ENCODE measurements at regions not wholly inside any gene's neighbourhood (a gene's known extent, or its start where the extent isn't known, plus 50 kb on each side); places are given as distances from the start of the nearest gene placed in this dataset.

DNA sequence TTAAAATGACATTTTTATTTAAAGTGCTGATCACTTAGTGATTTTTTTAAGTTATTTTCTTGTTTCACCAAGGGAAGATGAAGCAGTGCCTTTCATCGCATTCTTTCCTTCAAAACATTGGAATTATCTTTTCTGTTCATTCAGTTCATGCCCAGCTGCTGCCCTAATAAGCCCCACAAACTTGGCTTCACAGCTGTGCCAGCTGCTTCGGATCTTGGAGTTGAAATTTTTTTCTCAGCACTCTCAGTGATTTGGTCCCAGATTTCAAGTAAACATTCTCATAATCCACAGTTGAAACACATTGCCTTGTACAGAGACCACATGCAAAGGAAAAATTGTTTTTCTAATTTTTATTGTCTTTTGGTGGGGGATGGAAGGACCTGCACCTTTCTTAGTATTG, 353.3 kb upstream of the LRP1B start:
- Mint-ChIP-seq H3K4me1 (ENCODE audit: unreplicated experiment) (no peaks in the 10 kb centered on the region), H3K4me3 (ENCODE audit: unreplicated experiment) (no peak overlapping the region), H3K27ac (ENCODE audit: unreplicated experiment) (no peak overlapping the region), H3K27me3 (ENCODE audit: unreplicated experiment) (no peaks in the 10 kb centered on the region), H3K9me3 (ENCODE audit: unreplicated experiment) (no peaks in the 10 kb centered on the region), H3K36me3 (ENCODE audit: low read depth, unreplicated experiment) (no peaks in the 10 kb centered on the region)
- no peak for TF ChIP-seq CTCF (IDR thresholded peaks at IDR 0.05; ENCODE audit: unreplicated experiment)
- DNase-seq (ENCODE audit: low spot score): no peak

GRCh38 chr2:142483653-142484052, 352.8 kb upstream of the LRP1B start:
- H3K9me3 Mint-ChIP-seq (ENCODE audit: unreplicated experiment): no peaks in the 10 kb centered on the region
- no peak overlapping the region for H3K27ac Mint-ChIP-seq (ENCODE audit: unreplicated experiment)
- DNase-seq (ENCODE audit: low spot score): no peak
- no peaks in the 10 kb centered on the region for H3K27me3 Mint-ChIP-seq (ENCODE audit: unreplicated experiment)
- TF ChIP-seq CTCF (IDR thresholded peaks at IDR 0.05; ENCODE audit: unreplicated experiment): no peak
- no peaks in the 10 kb centered on the region for H3K4me1 Mint-ChIP-seq (ENCODE audit: unreplicated experiment)
- H3K4me3 Mint-ChIP-seq (ENCODE audit: unreplicated experiment): no peak overlapping the region
- no peaks in the 10 kb centered on the region for H3K36me3 Mint-ChIP-seq (ENCODE audit: low read depth, unreplicated experiment)

DNA sequence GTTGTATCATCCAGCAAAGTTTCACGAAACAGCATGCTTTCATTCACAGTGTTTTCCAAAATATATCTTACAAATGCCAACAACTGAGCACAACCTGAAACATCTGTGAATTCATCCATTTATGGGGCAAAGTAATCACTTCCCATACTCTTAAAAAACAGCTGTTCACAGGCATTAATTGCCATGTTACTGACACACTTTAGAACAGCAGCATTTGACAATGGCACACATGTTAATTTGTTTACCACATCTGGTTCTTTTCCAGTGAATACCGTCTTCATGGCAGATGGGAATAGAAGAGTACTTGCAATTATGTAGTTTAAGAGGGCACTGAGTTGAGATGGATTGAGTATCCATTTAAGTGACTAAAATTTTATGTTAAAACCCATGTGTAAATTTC, 347.4 kb upstream of the LRP1B start:
- H3K4me3 Mint-ChIP-seq (ENCODE audit: unreplicated experiment): no peak overlapping the region
- no peaks in the 10 kb centered on the region for H3K9me3 Mint-ChIP-seq (ENCODE audit: unreplicated experiment)
- peaks cover 1% of the 10 kb centered on the region for H3K27me3 Mint-ChIP-seq (ENCODE audit: unreplicated experiment)
- H3K36me3 Mint-ChIP-seq (ENCODE audit: low read depth, unreplicated experiment): no peaks in the 10 kb centered on the region
- TF ChIP-seq CTCF (IDR thresholded peaks at IDR 0.05; ENCODE audit: unreplicated experiment): no peak
- DNase-seq (ENCODE audit: low spot score): no peak
- H3K4me1 Mint-ChIP-seq (ENCODE audit: unreplicated experiment): no peaks in the 10 kb centered on the region
- H3K27ac Mint-ChIP-seq (ENCODE audit: unreplicated experiment): no peak overlapping the region

DNA sequence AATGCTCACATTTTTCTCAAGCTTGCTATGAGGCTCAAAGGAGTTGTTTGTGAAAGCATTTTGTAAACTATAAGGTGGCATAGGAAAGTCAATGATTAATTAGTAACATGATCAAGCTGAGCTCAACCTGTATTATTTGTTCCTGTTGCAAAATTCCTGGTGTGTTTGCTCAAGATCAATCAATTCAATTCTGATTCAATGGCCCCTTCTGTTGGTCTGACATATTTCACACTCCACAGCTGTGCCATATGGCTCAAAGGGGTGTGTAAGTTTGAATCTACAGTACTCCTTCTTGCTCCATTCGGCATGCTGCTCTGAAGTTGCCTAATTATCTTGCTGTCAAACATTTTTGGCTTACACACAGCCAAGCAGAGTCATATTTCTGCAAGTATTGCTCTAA, 341.6 kb upstream of the LRP1B start:
- DNase-seq (ENCODE audit: low spot score): no peak
- Mint-ChIP-seq H3K27ac (ENCODE audit: unreplicated experiment) (no peak overlapping the region), H3K4me1 (ENCODE audit: unreplicated experiment) (peaks cover 3% of the 10 kb centered on the region), H3K36me3 (ENCODE audit: low read depth, unreplicated experiment) (no peaks in the 10 kb centered on the region), H3K27me3 (ENCODE audit: unreplicated experiment) (peaks cover 1% of the 10 kb centered on the region), H3K4me3 (ENCODE audit: unreplicated experiment) (no peak overlapping the region), H3K9me3 (ENCODE audit: unreplicated experiment) (no peaks in the 10 kb centered on the region)
- no peak for TF ChIP-seq CTCF (IDR thresholded peaks at IDR 0.05; ENCODE audit: unreplicated experiment)

GRCh38 chr2:142467321-142467720, 336.5 kb upstream of the LRP1B start:
- H3K9me3 Mint-ChIP-seq (ENCODE audit: unreplicated experiment): no peaks in the 10 kb centered on the region
- no peak for TF ChIP-seq CTCF (IDR thresholded peaks at IDR 0.05; ENCODE audit: unreplicated experiment)

More at GRCh38 chr2:142467321-142467720, 336.5 kb upstream of the LRP1B start:
- H3K27ac Mint-ChIP-seq (ENCODE audit: unreplicated experiment): no peak overlapping the region
- peaks cover 6% of the 10 kb centered on the region for H3K4me1 Mint-ChIP-seq (ENCODE audit: unreplicated experiment)
- no peaks in the 10 kb centered on the region for H3K27me3 Mint-ChIP-seq (ENCODE audit: unreplicated experiment)
- no peak overlapping the region for H3K4me3 Mint-ChIP-seq (ENCODE audit: unreplicated experiment)
- DNase-seq (ENCODE audit: low spot score): no peak
- H3K36me3 Mint-ChIP-seq (ENCODE audit: low read depth, unreplicated experiment): no peaks in the 10 kb centered on the region

Measured in endothelial cell (in vitro differentiated cells).